H1 (cell line): ENCODE measurements at regions not wholly inside any gene's neighbourhood (a gene's known extent, or its start where the extent isn't known, plus 50 kb on each side); places are given as distances from the start of the nearest gene placed in this dataset.

ENCODE experiments used
- CTCF ChIA-PET: fragments of 300-600 bp; sonication (Branson Sonifier 250); formaldehyde crosslinking; loops from one replicate; lab custom pipeline; 2021; ENCODE audit not compliant: partially characterized antibody; lab: Charles Lee
- POLR2A ChIA-PET: fragments of 300-600 bp; sonication (Branson Sonifier 250); formaldehyde crosslinking; loops from one replicate; lab custom pipeline; 2021; ENCODE audit warnings: inconsistent platforms; ENCODE audit not compliant: partially characterized antibody; lab: Charles Lee
- DNase-seq, 2 experiments: peaks; one replicate each; pipeline versions ENCODE4 v3.0.0 to v3.0.0-alpha.2; 2010 to 2022; ENCODE audit warnings: low spot score in 2 of 2, low read depth in 1 of 2, mixed read lengths in 1 of 2
- FAIRE-seq: peaks from 2 replicates; lab custom pipeline; 2011; peaks lifted over from hg19 to GRCh38; lab: Jason Lieb, UNC
- H2AFZ ChIP-seq: 2 replicates; pipeline ENCODE4 v1.8.1; 2012; ENCODE audit warnings: low read length, inconsistent platforms
- H2AK5ac ChIP-seq: 2 replicates; pipeline ENCODE4 v1.6.1; 2013; ENCODE audit warnings: low read depth, low read length
- H2BK120ac ChIP-seq: replicated peaks from 2 replicates; pipeline ENCODE3; 2013; ENCODE audit warnings: low read depth, low read length, inconsistent platforms
- H2BK12ac ChIP-seq: 2 replicates; pipeline ENCODE4 v1.6.1; 2013; ENCODE audit warnings: low read depth, low read length
- H2BK15ac ChIP-seq: 2 replicates; pipeline ENCODE4 v1.6.1; 2013; ENCODE audit warnings: low read length
- H2BK20ac ChIP-seq: 2 replicates; pipeline ENCODE4 v1.6.1; 2013; ENCODE audit warnings: low read length
- H2BK5ac ChIP-seq: 2 replicates; pipeline ENCODE4 v1.6.1; 2013; ENCODE audit warnings: low read depth, low read length
- H3K14ac ChIP-seq: 2 replicates; pipeline ENCODE4 v1.6.1; 2013; ENCODE audit warnings: inconsistent platforms; ENCODE audit not compliant: insufficient read length
- H3K18ac ChIP-seq: 2 replicates; pipeline ENCODE4 v1.6.1; 2013; ENCODE audit warnings: low read length; ENCODE audit errors: extremely low read depth
- H3K23ac ChIP-seq: 2 replicates; pipeline ENCODE4 v1.6.1; 2013; ENCODE audit warnings: inconsistent platforms; ENCODE audit not compliant: insufficient read length
- H3K23me2 ChIP-seq: 2 replicates; pipeline ENCODE4 v1.6.1; 2013; ENCODE audit warnings: low read depth, low read length
- H3K27ac ChIP-seq: 2 replicates; pipeline ENCODE4 v1.6.1; 2011; ENCODE audit warnings: low read depth, low read length, inconsistent platforms
- H3K27me3 ChIP-seq, 4 experiments: replicated peaks in 1 of 4; 1 replicate in 1 of 4; 2 replicates in 3 of 4; pipeline versions ENCODE4 v1.6.1 to v1.8.1; 2011 to 2013; ENCODE audit warnings: low read length in 3 of 4, mild to moderate bottlenecking in 3 of 4, inconsistent platforms in 2 of 4, mixed read lengths in 2 of 4, moderate library complexity in 1 of 4; ENCODE audit not compliant: control insufficient read depth in 3 of 4, insufficient read depth in 3 of 4; ENCODE audit errors: extremely low read depth in 1 of 4
- H3K36me3 ChIP-seq, 4 experiments: 2 replicates each; pipeline versions ENCODE4 v1.6.1 to v1.8.1; 2011 to 2013; ENCODE audit warnings: mild to moderate bottlenecking in 4 of 4, low read length in 3 of 4, moderate library complexity in 2 of 4, control low read depth in 1 of 4, inconsistent platforms in 1 of 4; ENCODE audit not compliant: insufficient read depth in 4 of 4, control insufficient read depth in 2 of 4
- H3K4ac ChIP-seq: replicated peaks from 2 replicates; pipeline ENCODE3; 2013; ENCODE audit warnings: low read length, low read depth, mixed read lengths, inconsistent platforms; ENCODE audit not compliant: insufficient read length
- H3K4me1 ChIP-seq, 4 experiments: replicated peaks in 1 of 4; 1 replicate in 1 of 4; 2 replicates in 3 of 4; pipeline versions ENCODE4 v1.6.1 to v1.8.1; 2011 to 2013; ENCODE audit warnings: low read length in 3 of 4, inconsistent platforms in 2 of 4, mixed read lengths in 1 of 4; ENCODE audit not compliant: insufficient read depth in 4 of 4, control insufficient read depth in 3 of 4
- H3K4me2 ChIP-seq, 2 experiments: 2 replicates each; pipeline versions ENCODE4 v1.6.1 to v1.8.1; 2011 to 2013; ENCODE audit warnings: low read depth in 2 of 2, low read length in 2 of 2, control low read depth in 1 of 2, inconsistent platforms in 1 of 2, mild to moderate bottlenecking in 1 of 2; ENCODE audit not compliant: insufficient read depth in 1 of 2
- H3K4me3 ChIP-seq, 4 experiments: fragments of 200-600, 300-600 bp in 1 of 4; sonication (generic), shearing (Covaris generic), sonication (Bioruptor Twin) in 1 of 4; 2 replicates each; pipeline versions ENCODE4 v1.5.1 to v1.8.1; 2011 to 2016; ENCODE audit warnings: low read length in 4 of 4, low read depth in 3 of 4, control low read depth in 2 of 4, inconsistent platforms in 2 of 4, mild to moderate bottlenecking in 2 of 4, mixed read lengths in 1 of 4, moderate library complexity in 1 of 4; ENCODE audit not compliant: insufficient read depth in 2 of 4; ENCODE audit errors: extremely low read depth in 1 of 4
- H3K56ac ChIP-seq: replicated peaks from 2 replicates; pipeline ENCODE3; 2013; ENCODE audit warnings: low read depth, mild to moderate bottlenecking, mixed read lengths, low read length, inconsistent platforms; ENCODE audit not compliant: insufficient read length
- H3K79me1 ChIP-seq: 2 replicates; pipeline ENCODE4 v1.6.1; 2013; ENCODE audit warnings: low read depth, low read length, control low read depth
- H3K79me2 ChIP-seq, 2 experiments: 2 replicates each; pipeline versions ENCODE4 v1.6.1 to v1.8.1; 2012 to 2013; ENCODE audit warnings: low read length in 2 of 2, mild to moderate bottlenecking in 2 of 2, inconsistent platforms in 1 of 2; ENCODE audit not compliant: insufficient read depth in 2 of 2, control insufficient read depth in 1 of 2
- H3K9ac ChIP-seq, 4 experiments: replicated peaks in 1 of 4; 1 replicate in 1 of 4; 2 replicates in 3 of 4; pipeline versions ENCODE4 v1.6.1 to v1.8.1; 2011 to 2013; ENCODE audit warnings: low read depth in 3 of 4, low read length in 3 of 4, control low read depth in 2 of 4, mild to moderate bottlenecking in 2 of 4, moderate library complexity in 2 of 4, inconsistent platforms in 1 of 4; ENCODE audit errors: extremely low read depth in 1 of 4
- H3K9me3 ChIP-seq, 2 experiments: 2 replicates each; pipeline versions ENCODE4 v1.6.1 to v1.8.1; 2012 to 2013; ENCODE audit warnings: mild to moderate bottlenecking in 2 of 2, moderate library complexity in 2 of 2, control low read depth in 1 of 2, inconsistent platforms in 1 of 2, low read depth in 1 of 2, low read length in 1 of 2, mixed read lengths in 1 of 2; ENCODE audit not compliant: insufficient read depth in 2 of 2
- H4K20me1 ChIP-seq, 2 experiments: replicated peaks in 1 of 2; 2 replicates each; pipeline versions ENCODE3 to v1.8.1; 2011 to 2013; ENCODE audit warnings: inconsistent platforms in 2 of 2, low read length in 2 of 2, mild to moderate bottlenecking in 1 of 2; ENCODE audit not compliant: insufficient read depth in 2 of 2, control insufficient read depth in 1 of 2
- H4K5ac ChIP-seq: 2 replicates; pipeline ENCODE4 v1.6.1; 2013; ENCODE audit warnings: low read length, low read depth, mixed read lengths, inconsistent platforms; ENCODE audit not compliant: insufficient read length
- H4K8ac ChIP-seq: 2 replicates; pipeline ENCODE4 v1.8.0; 2013; ENCODE audit warnings: mild to moderate bottlenecking, moderate library complexity, low read length, inconsistent platforms; ENCODE audit not compliant: insufficient read depth; ENCODE audit errors: extremely low read depth
- H4K91ac ChIP-seq: replicated peaks from 2 replicates; pipeline ENCODE3; 2013; ENCODE audit warnings: low read length, mixed read lengths, inconsistent platforms; ENCODE audit not compliant: insufficient read length
- CTBP2 ChIP-seq: IDR thresholded peaks from 2 replicates; pipeline ENCODE4 v1.7.0; 2011; ENCODE audit warnings: borderline replicate concordance, mild to moderate bottlenecking, moderate library complexity, mixed read lengths, low read length; ENCODE audit not compliant: insufficient read depth, insufficient read length
- WGBS, 2 experiments: shearing (Covaris generic) in 1 of 2; methylation state at CpG; one replicate each; pipeline versions ENCODE4 v1.1.6 to v1.1.7; 2013 to 2015; ENCODE audit warnings: low lambda C conversion rate in 2 of 2, mixed read lengths in 2 of 2, inconsistent platforms in 1 of 2, low coverage in 1 of 2, missing lambda C conversion rate in 1 of 2; ENCODE audit not compliant: insufficient replicate concordance in 2 of 2, insufficient coverage in 1 of 2, insufficient read length in 1 of 2; ENCODE audit errors: extremely low coverage in 1 of 2, missing lambda C conversion rate in 1 of 2; 5-methylcytosine and 5-hydroxymethylcytosine counted together

DNA sequence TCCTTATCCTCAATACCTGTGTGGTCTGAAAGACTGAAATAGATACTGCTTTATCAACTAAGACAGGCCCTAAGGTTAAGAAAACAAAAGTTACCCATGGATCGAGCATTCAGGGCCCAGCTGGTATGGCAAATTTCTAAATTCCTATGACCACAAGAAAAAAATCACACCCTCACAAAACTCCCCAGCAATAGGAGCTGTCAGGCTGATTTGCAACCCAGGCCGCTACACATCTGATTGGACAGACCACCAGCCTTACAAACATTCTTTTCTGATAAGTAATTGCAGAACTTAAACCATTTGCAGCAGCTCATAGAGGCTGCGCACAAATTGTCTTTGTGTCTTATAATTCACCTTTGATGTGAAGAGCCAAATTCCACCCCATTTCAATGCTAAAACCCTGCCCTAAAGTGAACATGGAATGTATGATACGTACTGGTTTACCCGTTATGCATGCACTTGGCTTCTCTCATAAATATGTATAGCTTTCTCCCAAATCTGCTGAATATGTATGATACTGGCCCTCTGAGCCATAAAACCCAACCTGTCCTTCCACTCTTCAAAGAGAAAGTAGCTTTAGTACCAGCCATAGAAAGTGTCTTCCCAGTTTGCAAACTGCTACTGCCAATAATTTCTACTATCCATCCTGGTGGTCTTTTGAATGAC is 842.5 kb downstream of the GRID1 start:
- Histone ChIP-seq H3K4me1 (peaks cover 0 to 5% (median 1%) of the 10 kb centered on the region in 4 experiments; a peak in 3 of 7 replicates), H4K8ac (no peak overlapping the region), H2BK12ac (no peak overlapping the region), H3K14ac (no peak overlapping the region), H2BK5ac (no peak overlapping the region), H3K4ac (no peak overlapping the region), H3K18ac (no peak overlapping the region), H3K56ac (no peak overlapping the region), H2BK120ac (no peak overlapping the region), H3K79me1 (no peaks in the 10 kb centered on the region), H3K79me2 (no peaks in the 10 kb centered on the region), H3K27me3 (no peaks in the 10 kb centered on the region), H2AK5ac (no peak overlapping the region), H2BK20ac (no peak overlapping the region), H2AFZ (no peak overlapping the region), H4K20me1 (no peaks in the 10 kb centered on the region), H4K5ac (no peak overlapping the region), H4K91ac (no peak overlapping the region), H3K23me2 (no peaks in the 10 kb centered on the region; the same call in 1 of the 2 replicates), H3K9me3 (no peaks in the 10 kb centered on the region; a peak in 1 of 4 replicates), H3K23ac (no peak overlapping the region), H3K4me3 (no peak overlapping the region), H2BK15ac (no peak overlapping the region), H3K27ac (no peak overlapping the region), H3K4me2 (no peak overlapping the region), H3K36me3 (no peaks in the 10 kb centered on the region), H3K9ac (no peak overlapping the region)
- WGBS, 2 experiments = 91% methylated on average over 5 of the region's 5 CpGs; no CpG with 5 or more reads in 1 of the 2 experiments
- ChIA-PET CTCF (interaction anchor here (0.5 to 1.4 kb wide), 4 partner anchors 9 to 1096 kb away, joined by 3 to 4 read pairs (median 3); no protein-coding TSS in a partner anchor), POLR2A (no interaction called here)
- no peak for TF ChIP-seq CTBP2
- DNase-seq (no peak), FAIRE-seq (no peak)
